MM.1S (cell line): ENCODE measurements at regions not wholly inside any gene's neighbourhood (a gene's known extent, or its start where the extent isn't known, plus 50 kb on each side); places are given as distances from the start of the nearest gene placed in this dataset.

Source experiments
- DNase-seq: peaks from one replicate; pipeline ENCODE4 v3.0.0-alpha.2; 2015
- H2AFZ ChIP-seq: fragments of 300-600 bp; sonication (generic); 2 replicates; pipeline ENCODE4 v1.6.0; 2016; ENCODE audit warnings: antibody characterized with exemption, low read length
- H3F3A ChIP-seq: fragments of 300-600 bp; sonication (generic); 2 replicates; pipeline ENCODE4 v1.6.1; 2016; ENCODE audit warnings: mild to moderate bottlenecking, antibody characterized with exemption, low read length, moderate library complexity, mixed read lengths; ENCODE audit not compliant: insufficient read depth
- H3K27ac ChIP-seq: fragments of 300-600 bp; sonication (generic); 2 replicates; pipeline ENCODE4 v1.5.1; 2016; ENCODE audit warnings: mild to moderate bottlenecking, low read length
- H3K27me3 ChIP-seq: fragments of 300-600 bp; sonication (generic); replicated peaks from 2 replicates; pipeline ENCODE4 v1.6.0; 2016; ENCODE audit warnings: low read length; ENCODE audit not compliant: insufficient read depth
- H3K36me3 ChIP-seq: fragments of 300-600 bp; sonication (generic); replicated peaks from 2 replicates; pipeline ENCODE4 v1.6.1; 2016; ENCODE audit warnings: mild to moderate bottlenecking, low read length, mixed read lengths; ENCODE audit not compliant: insufficient read depth
- H3K4me1 ChIP-seq: fragments of 300-600 bp; sonication (generic); 2 replicates; pipeline ENCODE4 v1.6.1; 2016; ENCODE audit warnings: low read length, mixed read lengths
- H3K4me2 ChIP-seq: fragments of 300-600 bp; sonication (generic); 2 replicates; pipeline ENCODE4 v1.6.0; 2016; ENCODE audit warnings: low read depth, low read length
- H3K4me3 ChIP-seq: fragments of 300-600 bp; sonication (generic); 2 replicates; pipeline ENCODE4 v1.5.1; 2016; ENCODE audit warnings: low read length, mixed read lengths
- H3K79me2 ChIP-seq: fragments of 300-600 bp; sonication (generic); 2 replicates; pipeline ENCODE4 v1.6.1; 2016; ENCODE audit warnings: mixed run types, low read length, mixed read lengths
- H3K9ac ChIP-seq: fragments of 300-600 bp; sonication (generic); 2 replicates; pipeline ENCODE4 v1.6.1; 2016; ENCODE audit warnings: low read length, mixed read lengths
- H3K9me2 ChIP-seq: fragments of 300-600 bp; sonication (generic); replicated peaks from 2 replicates; pipeline ENCODE4 v1.6.1; 2016; ENCODE audit warnings: mild to moderate bottlenecking, low read length, mixed read lengths; ENCODE audit not compliant: insufficient read depth
- H3K9me3 ChIP-seq: fragments of 300-600 bp; sonication (generic); replicated peaks from 2 replicates; pipeline ENCODE4 v1.6.1; 2016; ENCODE audit warnings: mild to moderate bottlenecking, low read length, mixed read lengths; ENCODE audit not compliant: insufficient read depth
- H4K20me1 ChIP-seq: fragments of 300-600 bp; sonication (generic); 2 replicates; pipeline ENCODE4 v1.6.1; 2016; ENCODE audit warnings: mild to moderate bottlenecking, low read length, moderate library complexity, mixed read lengths; ENCODE audit not compliant: insufficient read depth
- EZH2 ChIP-seq: fragments of 300-600 bp; sonication (generic); optimal IDR thresholded peaks from 2 replicates; pipeline ENCODE3; 2017; ENCODE audit warnings: low read depth, mild to moderate bottlenecking, antibody characterized with exemption, low read length, mixed read lengths
- EZH2phosphoT487 ChIP-seq: fragments of 300-600 bp; sonication (generic); IDR thresholded peaks from 2 replicates; pipeline ENCODE4 v1.6.1; 2018; ENCODE audit warnings: antibody characterized with exemption, low read length
- TF ChIP-seq, protein P1 (sequence below): fragments of 300-600 bp; sonication (generic); IDR thresholded peaks from 2 replicates; pipeline ENCODE4 v1.5.1; 2016; ENCODE audit warnings: antibody characterized with exemption, low read length, mixed read lengths

GRCh38 chr5:130992621-130993020, 172.4 kb downstream of the HINT1 start:
- DNase-seq, result no peak
- Histone ChIP-seq H3K79me2 (no peaks in the 10 kb centered on the region), H3K36me3 (no peaks in the 10 kb centered on the region), H4K20me1 (no peaks in the 10 kb centered on the region), H3F3A (no peaks in the 10 kb centered on the region), H3K4me1 (no peaks in the 10 kb centered on the region), H3K27me3 (no peaks in the 10 kb centered on the region), H3K4me3 (no peak overlapping the region), H3K27ac (no peak overlapping the region), H3K9ac (no peak overlapping the region), H3K9me2 (no peaks in the 10 kb centered on the region), H2AFZ (no peak overlapping the region), H3K4me2 (no peak overlapping the region), H3K9me3 (no peaks in the 10 kb centered on the region)
- TF ChIP-seq EZH2phosphoT487, result no peak
- TF ChIP-seq EZH2, result no peak
- TF ChIP-seq, protein P1, sequence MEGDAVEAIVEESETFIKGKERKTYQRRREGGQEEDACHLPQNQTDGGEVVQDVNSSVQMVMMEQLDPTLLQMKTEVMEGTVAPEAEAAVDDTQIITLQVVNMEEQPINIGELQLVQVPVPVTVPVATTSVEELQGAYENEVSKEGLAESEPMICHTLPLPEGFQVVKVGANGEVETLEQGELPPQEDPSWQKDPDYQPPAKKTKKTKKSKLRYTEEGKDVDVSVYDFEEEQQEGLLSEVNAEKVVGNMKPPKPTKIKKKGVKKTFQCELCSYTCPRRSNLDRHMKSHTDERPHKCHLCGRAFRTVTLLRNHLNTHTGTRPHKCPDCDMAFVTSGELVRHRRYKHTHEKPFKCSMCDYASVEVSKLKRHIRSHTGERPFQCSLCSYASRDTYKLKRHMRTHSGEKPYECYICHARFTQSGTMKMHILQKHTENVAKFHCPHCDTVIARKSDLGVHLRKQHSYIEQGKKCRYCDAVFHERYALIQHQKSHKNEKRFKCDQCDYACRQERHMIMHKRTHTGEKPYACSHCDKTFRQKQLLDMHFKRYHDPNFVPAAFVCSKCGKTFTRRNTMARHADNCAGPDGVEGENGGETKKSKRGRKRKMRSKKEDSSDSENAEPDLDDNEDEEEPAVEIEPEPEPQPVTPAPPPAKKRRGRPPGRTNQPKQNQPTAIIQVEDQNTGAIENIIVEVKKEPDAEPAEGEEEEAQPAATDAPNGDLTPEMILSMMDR, result no peak

DNA sequence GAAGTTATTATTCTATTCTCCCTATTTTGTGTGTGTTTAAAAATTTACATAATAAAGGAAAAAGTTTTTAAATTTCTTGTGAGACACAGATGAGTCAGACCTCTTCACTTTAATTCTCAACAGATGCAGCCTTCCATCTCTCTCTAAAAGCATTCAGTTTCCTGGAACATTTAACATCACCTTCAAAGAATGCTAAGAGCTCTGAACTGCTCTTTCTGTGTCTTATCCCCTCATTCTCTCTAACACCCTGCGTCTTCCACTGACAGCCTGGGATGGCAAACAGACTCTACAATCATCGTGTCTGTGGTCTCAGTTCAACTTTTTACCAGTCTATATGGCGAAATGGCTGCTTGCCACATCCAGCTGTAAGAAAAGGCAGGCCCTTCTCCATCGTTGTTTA, 173.0 kb downstream of the HINT1 start:
- Histone ChIP-seq H3K27me3 (no peaks in the 10 kb centered on the region), H3K4me3 (no peak overlapping the region), H3K36me3 (no peaks in the 10 kb centered on the region), H3F3A (no peaks in the 10 kb centered on the region), H4K20me1 (no peaks in the 10 kb centered on the region), H3K9me3 (no peaks in the 10 kb centered on the region), H3K79me2 (no peaks in the 10 kb centered on the region), H2AFZ (no peak overlapping the region), H3K4me2 (no peak overlapping the region), H3K9ac (no peak overlapping the region), H3K27ac (no peak overlapping the region), H3K9me2 (no peaks in the 10 kb centered on the region), H3K4me1 (no peaks in the 10 kb centered on the region)
- DNase-seq, result no peak
- TF ChIP-seq, protein P1, result no peak
- no peak for TF ChIP-seq EZH2phosphoT487
- TF ChIP-seq EZH2, result no peak

DNA sequence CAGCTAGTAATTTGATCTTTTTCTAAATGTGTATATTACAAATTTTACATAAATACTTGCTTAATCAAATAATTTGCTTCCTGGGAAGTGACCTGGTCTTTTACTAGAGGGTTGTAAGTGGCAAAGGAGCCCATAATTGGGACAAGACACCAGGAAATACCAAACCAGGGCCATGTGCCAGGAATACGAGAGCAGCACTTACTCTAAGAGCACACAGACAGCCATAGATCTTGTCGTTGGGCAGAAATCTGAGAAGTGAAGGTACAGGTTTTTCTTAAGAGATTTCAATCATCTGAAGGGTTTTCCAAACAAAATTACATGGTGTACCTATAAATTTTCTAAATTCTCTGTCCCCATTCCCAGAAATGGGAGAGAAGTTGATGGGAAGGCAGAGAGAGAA, 179.3 kb downstream of the HINT1 start:
- no peak overlapping the region for H2AFZ ChIP-seq
- no peak overlapping the region for H3K27ac ChIP-seq
- no peaks in the 10 kb centered on the region for H3K79me2 ChIP-seq
- H3K9ac ChIP-seq, result no peak overlapping the region
- no peaks in the 10 kb centered on the region for H4K20me1 ChIP-seq
- H3K4me1 ChIP-seq, result no peaks in the 10 kb centered on the region
- TF ChIP-seq, protein P1, result no peak
- no peak for TF ChIP-seq EZH2phosphoT487
- TF ChIP-seq EZH2, result no peak
- no peak overlapping the region for H3K4me3 ChIP-seq
- H3K4me2 ChIP-seq, result no peak overlapping the region
- H3K27me3 ChIP-seq, result no peaks in the 10 kb centered on the region
- H3F3A ChIP-seq, result no peaks in the 10 kb centered on the region
- H3K9me3 ChIP-seq, result no peaks in the 10 kb centered on the region
- no peak for DNase-seq
- no peaks in the 10 kb centered on the region for H3K36me3 ChIP-seq
- H3K9me2 ChIP-seq, result no peaks in the 10 kb centered on the region
